Body of pancreas (tissue), 4 donors: ENCODE measurements at regions not wholly inside any gene's neighbourhood (a gene's known extent, or its start where the extent isn't known, plus 50 kb on each side); places are given as distances from the start of the nearest gene placed in this dataset.

Experiments used
- CTCF ChIP-seq, 7 experiments: fragments of 450-650 bp in 4 of 7; fragments of 200-600 bp in 3 of 7; sonication (generic) in 3 of 7; IDR thresholded peaks; one replicate each; pipeline ENCODE4 v1.5.1; 2016 to 2019; ENCODE audit warnings: antibody characterized with exemption in 7 of 7
- POLR2A ChIP-seq, 3 donors: fragments of 450-650 bp; IDR thresholded peaks; one replicate each; pipeline ENCODE4 v1.6.1; 2016; ENCODE audit warnings: antibody characterized with exemption in 3 of 3, mild to moderate bottlenecking in 2 of 3

GRCh38 chr10:128869101-128869749 is 597.8 kb upstream of the MGMT start:
- TF ChIP-seq CTCF (IDR thresholded peaks at IDR 0.05) (no peak), POLR2A (IDR thresholded peaks at IDR 0.05) (no peak)
